GM12878 (cell line): ENCODE measurements at regions not wholly inside any gene's neighbourhood (a gene's known extent, or its start where the extent isn't known, plus 50 kb on each side); places are given as distances from the start of the nearest gene placed in this dataset.

Experiments used
- ATAC-seq: fragments of 200-7000 bp; cut with Tn5 transposase; 3 replicates; pipeline ENCODE4 v1.9.1; 2020; ENCODE audit warnings: mild to moderate bottlenecking, moderate library complexity
- BruUV-seq: library from RNA; stranded (reverse); fragments of 400-500 nt; replicated peaks from 2 replicates; lab custom pipeline; 2021; lab: Mats Ljungman, UMichigan
- CTCF ChIA-PET: fragments of 300-600 bp; sonication (Branson Sonifier 250); formaldehyde crosslinking; extraction: SDS; loops from one replicate; lab custom pipeline; 2021; ENCODE audit warnings: inconsistent platforms; lab: Yijun Ruan, JAX
- POLR2A ChIA-PET: fragments of 350-600 bp; formaldehyde crosslinking; extraction: SDS; loops from one replicate; lab custom pipeline; 2021; ENCODE audit warnings: inconsistent platforms; lab: Charles Lee
- RAD21 ChIA-PET: fragments of 300-600 bp; sonication (Branson Sonifier 250); formaldehyde crosslinking; loops from one replicate; lab custom pipeline; 2023; ENCODE audit warnings: antibody characterized with exemption; ENCODE audit not compliant: unreplicated experiment; lab: Charles Lee
- SMC1A ChIA-PET: fragments of 300-600 bp; sonication (Branson Sonifier 250); formaldehyde crosslinking; loops from one replicate; lab custom pipeline; 2023; ENCODE audit not compliant: unreplicated experiment, uncharacterized antibody; lab: Charles Lee
- DNase-seq: peaks from one replicate; pipeline ENCODE4 v3.0.0-alpha.2; 2011; ENCODE audit warnings: low read depth, low spot score
- FAIRE-seq: peaks from 3 replicates; lab custom pipeline; 2011; peaks lifted over from hg19 to GRCh38; lab: Jason Lieb, UNC
- H2AFZ ChIP-seq: 2 replicates; pipeline ENCODE4 v1.6.0; 2011; ENCODE audit warnings: low read depth, low read length, control low read depth; ENCODE audit not compliant: control insufficient read depth
- H3K27ac ChIP-seq: 2 replicates; pipeline ENCODE4 v1.5.1; 2011; ENCODE audit warnings: control low read depth; ENCODE audit not compliant: control insufficient read depth, insufficient read depth
- H3K27me3 ChIP-seq, 2 experiments: replicated peaks in 1 of 2; 2 replicates each; pipeline versions ENCODE4 v1.6.0 to v1.6.1; 2011; ENCODE audit warnings: low read length in 1 of 2; ENCODE audit not compliant: control insufficient read depth in 2 of 2, insufficient read depth in 2 of 2
- H3K36me3 ChIP-seq, 2 experiments: 2 replicates each; pipeline ENCODE4 v1.5.1; 2011; ENCODE audit warnings: low read length in 1 of 2; ENCODE audit not compliant: control insufficient read depth in 2 of 2, insufficient read depth in 2 of 2
- H3K4me1 ChIP-seq: 2 replicates; pipeline ENCODE4 v1.6.1; 2011; ENCODE audit warnings: mild to moderate bottlenecking, low read length, moderate library complexity, mixed read lengths; ENCODE audit not compliant: control insufficient read depth, insufficient read depth
- H3K4me2 ChIP-seq: 2 replicates; pipeline ENCODE4 v1.6.0; 2011; ENCODE audit warnings: control low read depth; ENCODE audit not compliant: control insufficient read depth, insufficient read depth
- H3K4me3 ChIP-seq: fragments of 200-600 bp; sonication (generic); 2 replicates; pipeline ENCODE4 v1.5.1; 2016
- H3K79me2 ChIP-seq: 2 replicates; pipeline ENCODE4 v1.6.0; 2011; ENCODE audit warnings: low read length; ENCODE audit not compliant: control insufficient read depth, insufficient read depth
- H3K9ac ChIP-seq: 2 replicates; pipeline ENCODE4 v1.8.0; 2011; ENCODE audit warnings: low read length, control low read depth, mixed read lengths; ENCODE audit not compliant: control insufficient read depth, insufficient read depth
- H3K9me3 ChIP-seq: replicated peaks from 3 replicates; pipeline ENCODE4 v1.5.1; 2011; ENCODE audit warnings: mild to moderate bottlenecking, low read length; ENCODE audit not compliant: control insufficient read depth, insufficient read depth
- H4K20me1 ChIP-seq: 2 replicates; pipeline ENCODE4 v1.6.0; 2011; ENCODE audit not compliant: control insufficient read depth, insufficient read depth
- CBX5 ChIP-seq: sonication (generic); IDR thresholded peaks from 2 replicates; pipeline ENCODE4 v1.6.1; 2016; ENCODE audit warnings: low read depth, moderate library complexity, mild to moderate bottlenecking, inconsistent platforms
- CEBPB ChIP-seq, 2 experiments: fragments of 150-350 bp in 1 of 2; IDR thresholded peaks; 2 replicates each; pipeline ENCODE4 v1.6.1; 2012 to 2014; ENCODE audit warnings: low read depth in 2 of 2, low read length in 2 of 2, borderline replicate concordance in 1 of 2, inconsistent platforms in 1 of 2
- CHD1 ChIP-seq: IDR thresholded peaks from 2 replicates; pipeline ENCODE4 v1.6.1; 2012; ENCODE audit warnings: low read depth, low read length, improper control_type of control experiment
- EED ChIP-seq: sonication (generic); IDR thresholded peaks from 2 replicates; pipeline ENCODE4 v1.6.1; 2016; ENCODE audit warnings: antibody characterized with exemption, low read depth
- KLF5 ChIP-seq: fragments of 450-650 bp; IDR thresholded peaks from 2 replicates; pipeline ENCODE4 v1.6.1; 2014; ENCODE audit warnings: mild to moderate bottlenecking; ENCODE audit not compliant: partially characterized antibody
- PAX5 ChIP-seq: IDR thresholded peaks from 2 replicates; pipeline ENCODE4 v1.6.1; 2011; ENCODE audit warnings: low read depth, low read length, borderline replicate concordance
- SUPT20H ChIP-seq: IDR thresholded peaks from 2 replicates; pipeline ENCODE4 v1.6.1; 2011; ENCODE audit warnings: low read depth, mild to moderate bottlenecking, low read length, moderate library complexity, borderline replicate concordance; ENCODE audit not compliant: control insufficient read depth
- TBL1XR1 ChIP-seq: IDR thresholded peaks from 2 replicates; pipeline ENCODE4 v1.6.1; 2012; ENCODE audit warnings: low read depth, low read length, improper control_type of control experiment
- WGBS: methylation state at CpG from one replicate; pipeline ENCODE4 v1.1.6; 2016; ENCODE audit warnings: low lambda C conversion rate; ENCODE audit not compliant: insufficient replicate concordance, insufficient coverage; ENCODE audit errors: missing lambda C conversion rate; 5-methylcytosine and 5-hydroxymethylcytosine counted together
- in situ Hi-C: fragments of 300-500 bp; cut with MboI; formaldehyde crosslinking; loops from 9 replicates; pipeline ENCODE4 v1.14.3; 2018; ENCODE audit warnings: mixed read lengths
- intact Hi-C: fragments of 100-400 bp; cut with micrococcal nuclease; formaldehyde crosslinking; loops from one replicate; pipeline ENCODE4 v1.14.2; 2022; ENCODE audit not compliant: unreplicated experiment
- TF ChIP-seq, protein P1 (sequence below): fragments of 450-650 bp; IDR thresholded peaks from 2 replicates; pipeline ENCODE4 v1.6.1; 2017; ENCODE audit warnings: borderline replicate concordance
- TF ChIP-seq, protein P2 (sequence below): fragments of 450-650 bp; IDR thresholded peaks from 2 replicates; pipeline ENCODE4 v1.6.1; 2017; ENCODE audit warnings: mild to moderate bottlenecking, moderate library complexity
- TF ChIP-seq, protein P3 (sequence below): fragments of 450-650 bp; IDR thresholded peaks from 2 replicates; pipeline ENCODE4 v1.6.1; 2017; ENCODE audit warnings: low read depth, mild to moderate bottlenecking, moderate library complexity
- TF ChIP-seq, protein P4 (sequence below): IDR thresholded peaks from 2 replicates; pipeline ENCODE4 v1.6.1; 2012; ENCODE audit warnings: low read depth, low read length, improper control_type of control experiment
- TF ChIP-seq, protein P5 (sequence below): IDR thresholded peaks from 2 replicates; pipeline ENCODE4 v1.6.1; 2011; ENCODE audit warnings: borderline replicate concordance, low read depth, mild to moderate bottlenecking, moderate library complexity, mixed read lengths, low read length; ENCODE audit not compliant: insufficient read depth; ENCODE audit errors: extremely low read length

DNA sequence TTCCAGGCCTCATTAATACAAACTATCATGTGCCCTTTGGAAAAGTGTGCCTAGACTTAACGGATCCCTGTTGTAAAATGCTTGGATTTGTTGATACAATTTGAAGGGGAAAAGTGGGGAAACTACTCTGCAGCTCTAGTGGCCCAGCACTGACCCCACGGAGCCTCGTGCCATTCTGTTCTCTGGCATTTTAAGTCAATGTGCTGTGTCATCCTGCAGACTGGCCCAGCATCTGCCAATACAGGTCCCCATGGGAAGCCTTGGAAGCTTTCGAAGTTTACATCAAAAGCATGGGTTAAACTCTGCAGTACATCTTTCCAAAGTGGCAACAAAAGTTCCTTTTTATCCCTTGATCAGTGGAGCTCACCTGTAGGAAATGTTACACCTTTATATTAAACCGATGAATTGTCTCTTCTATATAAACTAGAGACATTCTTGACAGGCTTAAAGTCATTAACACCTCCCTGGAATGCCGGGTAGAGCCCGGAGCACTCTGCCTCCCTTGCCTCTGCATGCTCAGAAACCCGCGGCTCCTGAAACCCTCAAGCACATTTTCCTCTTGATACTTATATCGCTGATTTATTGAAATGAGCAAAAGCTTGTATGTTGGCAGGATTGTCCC, 596.0 kb upstream of the ADAMTS16 start:
- Histone ChIP-seq H2AFZ (no peak overlapping the region), H3K4me1 (no peaks in the 10 kb centered on the region), H3K4me2 (no peak overlapping the region), H3K4me3 (no peak overlapping the region), H3K9ac (no peak overlapping the region), H3K27me3 (no peaks in the 10 kb centered on the region), H3K79me2 (no peaks in the 10 kb centered on the region), H3K27ac (no peak overlapping the region), H3K9me3 (no peaks in the 10 kb centered on the region), H3K36me3 (no peaks in the 10 kb centered on the region), H4K20me1 (no peaks in the 10 kb centered on the region)
- DNase-seq = no peak
- in situ Hi-C loops (no loop called here), intact Hi-C loops (no loop called here)
- no TSS peak for BruUV-seq
- CTCF ChIA-PET = no interaction called here
- RAD21 ChIA-PET = no interaction called here
- ATAC-seq = no peak
- FAIRE-seq = no peak
- WGBS = 38% methylated on average over 10 of the region's 10 CpGs
- SMC1A ChIA-PET = no interaction called here
- POLR2A ChIA-PET = no interaction called here
- no peak for TF ChIP-seq PAX5
- TF ChIP-seq KLF5 = no peak
- TF ChIP-seq, protein P1, sequence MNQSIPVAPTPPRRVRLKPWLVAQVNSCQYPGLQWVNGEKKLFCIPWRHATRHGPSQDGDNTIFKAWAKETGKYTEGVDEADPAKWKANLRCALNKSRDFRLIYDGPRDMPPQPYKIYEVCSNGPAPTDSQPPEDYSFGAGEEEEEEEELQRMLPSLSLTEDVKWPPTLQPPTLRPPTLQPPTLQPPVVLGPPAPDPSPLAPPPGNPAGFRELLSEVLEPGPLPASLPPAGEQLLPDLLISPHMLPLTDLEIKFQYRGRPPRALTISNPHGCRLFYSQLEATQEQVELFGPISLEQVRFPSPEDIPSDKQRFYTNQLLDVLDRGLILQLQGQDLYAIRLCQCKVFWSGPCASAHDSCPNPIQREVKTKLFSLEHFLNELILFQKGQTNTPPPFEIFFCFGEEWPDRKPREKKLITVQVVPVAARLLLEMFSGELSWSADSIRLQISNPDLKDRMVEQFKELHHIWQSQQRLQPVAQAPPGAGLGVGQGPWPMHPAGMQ = no peak
- TF ChIP-seq CHD1 = no peak
- TF ChIP-seq TBL1XR1 = no peak
- TF ChIP-seq CEBPB (IDR thresholded peaks at IDR 0.05; ENCODE audit: borderline replicate concordance in 1 of 2, low read depth in 2 of 2, low read length in 2 of 2) = no peak
- TF ChIP-seq, protein P2, sequence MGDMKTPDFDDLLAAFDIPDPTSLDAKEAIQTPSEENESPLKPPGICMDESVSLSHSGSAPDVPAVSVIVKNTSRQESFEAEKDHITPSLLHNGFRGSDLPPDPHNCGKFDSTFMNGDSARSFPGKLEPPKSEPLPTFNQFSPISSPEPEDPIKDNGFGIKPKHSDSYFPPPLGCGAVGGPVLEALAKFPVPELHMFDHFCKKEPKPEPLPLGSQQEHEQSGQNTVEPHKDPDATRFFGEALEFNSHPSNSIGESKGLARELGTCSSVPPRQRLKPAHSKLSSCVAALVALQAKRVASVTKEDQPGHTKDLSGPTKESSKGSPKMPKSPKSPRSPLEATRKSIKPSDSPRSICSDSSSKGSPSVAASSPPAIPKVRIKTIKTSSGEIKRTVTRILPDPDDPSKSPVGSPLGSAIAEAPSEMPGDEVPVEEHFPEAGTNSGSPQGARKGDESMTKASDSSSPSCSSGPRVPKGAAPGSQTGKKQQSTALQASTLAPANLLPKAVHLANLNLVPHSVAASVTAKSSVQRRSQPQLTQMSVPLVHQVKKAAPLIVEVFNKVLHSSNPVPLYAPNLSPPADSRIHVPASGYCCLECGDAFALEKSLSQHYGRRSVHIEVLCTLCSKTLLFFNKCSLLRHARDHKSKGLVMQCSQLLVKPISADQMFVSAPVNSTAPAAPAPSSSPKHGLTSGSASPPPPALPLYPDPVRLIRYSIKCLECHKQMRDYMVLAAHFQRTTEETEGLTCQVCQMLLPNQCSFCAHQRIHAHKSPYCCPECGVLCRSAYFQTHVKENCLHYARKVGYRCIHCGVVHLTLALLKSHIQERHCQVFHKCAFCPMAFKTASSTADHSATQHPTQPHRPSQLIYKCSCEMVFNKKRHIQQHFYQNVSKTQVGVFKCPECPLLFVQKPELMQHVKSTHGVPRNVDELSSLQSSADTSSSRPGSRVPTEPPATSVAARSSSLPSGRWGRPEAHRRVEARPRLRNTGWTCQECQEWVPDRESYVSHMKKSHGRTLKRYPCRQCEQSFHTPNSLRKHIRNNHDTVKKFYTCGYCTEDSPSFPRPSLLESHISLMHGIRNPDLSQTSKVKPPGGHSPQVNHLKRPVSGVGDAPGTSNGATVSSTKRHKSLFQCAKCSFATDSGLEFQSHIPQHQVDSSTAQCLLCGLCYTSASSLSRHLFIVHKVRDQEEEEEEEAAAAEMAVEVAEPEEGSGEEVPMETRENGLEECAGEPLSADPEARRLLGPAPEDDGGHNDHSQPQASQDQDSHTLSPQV = no peak
- TF ChIP-seq, protein P3, sequence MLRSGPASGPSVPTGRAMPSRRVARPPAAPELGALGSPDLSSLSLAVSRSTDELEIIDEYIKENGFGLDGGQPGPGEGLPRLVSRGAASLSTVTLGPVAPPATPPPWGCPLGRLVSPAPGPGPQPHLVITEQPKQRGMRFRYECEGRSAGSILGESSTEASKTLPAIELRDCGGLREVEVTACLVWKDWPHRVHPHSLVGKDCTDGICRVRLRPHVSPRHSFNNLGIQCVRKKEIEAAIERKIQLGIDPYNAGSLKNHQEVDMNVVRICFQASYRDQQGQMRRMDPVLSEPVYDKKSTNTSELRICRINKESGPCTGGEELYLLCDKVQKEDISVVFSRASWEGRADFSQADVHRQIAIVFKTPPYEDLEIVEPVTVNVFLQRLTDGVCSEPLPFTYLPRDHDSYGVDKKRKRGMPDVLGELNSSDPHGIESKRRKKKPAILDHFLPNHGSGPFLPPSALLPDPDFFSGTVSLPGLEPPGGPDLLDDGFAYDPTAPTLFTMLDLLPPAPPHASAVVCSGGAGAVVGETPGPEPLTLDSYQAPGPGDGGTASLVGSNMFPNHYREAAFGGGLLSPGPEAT = no peak
- TF ChIP-seq, protein P4, sequence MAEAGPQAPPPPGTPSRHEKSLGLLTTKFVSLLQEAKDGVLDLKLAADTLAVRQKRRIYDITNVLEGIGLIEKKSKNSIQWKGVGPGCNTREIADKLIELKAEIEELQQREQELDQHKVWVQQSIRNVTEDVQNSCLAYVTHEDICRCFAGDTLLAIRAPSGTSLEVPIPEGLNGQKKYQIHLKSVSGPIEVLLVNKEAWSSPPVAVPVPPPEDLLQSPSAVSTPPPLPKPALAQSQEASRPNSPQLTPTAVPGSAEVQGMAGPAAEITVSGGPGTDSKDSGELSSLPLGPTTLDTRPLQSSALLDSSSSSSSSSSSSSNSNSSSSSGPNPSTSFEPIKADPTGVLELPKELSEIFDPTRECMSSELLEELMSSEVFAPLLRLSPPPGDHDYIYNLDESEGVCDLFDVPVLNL = no peak
- TF ChIP-seq, protein P5, sequence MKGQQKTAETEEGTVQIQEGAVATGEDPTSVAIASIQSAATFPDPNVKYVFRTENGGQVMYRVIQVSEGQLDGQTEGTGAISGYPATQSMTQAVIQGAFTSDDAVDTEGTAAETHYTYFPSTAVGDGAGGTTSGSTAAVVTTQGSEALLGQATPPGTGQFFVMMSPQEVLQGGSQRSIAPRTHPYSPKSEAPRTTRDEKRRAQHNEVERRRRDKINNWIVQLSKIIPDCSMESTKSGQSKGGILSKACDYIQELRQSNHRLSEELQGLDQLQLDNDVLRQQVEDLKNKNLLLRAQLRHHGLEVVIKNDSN = no peak
- no peak for TF ChIP-seq SUPT20H
- TF ChIP-seq CBX5 = no peak
- no peak for TF ChIP-seq EED
